Endothelial cell of umbilical vein (primary cell): ENCODE measurements at regions not wholly inside any gene's neighbourhood (a gene's known extent, or its start where the extent isn't known, plus 50 kb on each side); places are given as distances from the start of the nearest gene placed in this dataset.

ENCODE experiments used
- BruUV-seq: library from RNA; stranded (reverse); fragments of 400-500 nt; replicated peaks from 2 replicates; lab custom pipeline; 2021; lab: Mats Ljungman, UMichigan
- CTCF ChIA-PET: fragments of 300-600, 350-600 bp; sonication (Branson Sonifier 250); formaldehyde crosslinking; loops from one replicate; lab custom pipeline; 2021; ENCODE audit warnings: antibody characterized with exemption, inconsistent platforms; lab: Charles Lee
- POLR2A ChIA-PET: fragments of 300-600, 350-600 bp; sonication (Branson Sonifier 250); formaldehyde crosslinking; loops from one replicate; lab custom pipeline; 2021; ENCODE audit warnings: antibody characterized with exemption, inconsistent platforms; lab: Charles Lee
- DNase-seq: peaks from one replicate; pipeline ENCODE4 v3.0.0-alpha.2; 2011; ENCODE audit warnings: low read depth, low spot score
- FAIRE-seq: peaks from 2 replicates; lab custom pipeline; 2011; peaks lifted over from hg19 to GRCh38; lab: Jason Lieb, UNC
- H2AFZ ChIP-seq: 2 replicates; pipeline ENCODE4 v1.6.0; 2012; ENCODE audit warnings: low read depth, low read length, control low read depth, inconsistent platforms
- H3K27ac ChIP-seq: 2 replicates; pipeline ENCODE4 v1.5.1; 2011; ENCODE audit warnings: low read depth, mild to moderate bottlenecking, control low read depth, low read length, moderate library complexity; ENCODE audit not compliant: insufficient read depth
- H3K27me3 ChIP-seq, 2 experiments: 2 replicates each; pipeline versions ENCODE4 v1.6.0 to v1.6.1; 2011; ENCODE audit warnings: low read length in 2 of 2, mixed read lengths in 1 of 2; ENCODE audit not compliant: control insufficient read depth in 2 of 2, insufficient read depth in 2 of 2
- H3K36me3 ChIP-seq, 2 experiments: 2 replicates in 1 of 2; 3 replicates in 1 of 2; pipeline ENCODE4 v1.5.1; 2011; ENCODE audit warnings: low read length in 2 of 2, mild to moderate bottlenecking in 1 of 2, moderate library complexity in 1 of 2; ENCODE audit not compliant: control insufficient read depth in 2 of 2, insufficient read depth in 2 of 2; ENCODE audit errors: extremely low read depth in 1 of 2
- H3K4me1 ChIP-seq: 3 replicates; pipeline ENCODE4 v1.5.1; 2011; ENCODE audit warnings: mild to moderate bottlenecking, low read length; ENCODE audit not compliant: control insufficient read depth, insufficient read depth; ENCODE audit errors: extremely low read depth
- H3K4me2 ChIP-seq: 2 replicates; pipeline ENCODE4 v1.6.1; 2011; ENCODE audit warnings: low read length, control low read depth, mixed read lengths; ENCODE audit not compliant: insufficient read depth
- H3K4me3 ChIP-seq, 3 experiments: fragments of 200-600 bp in 1 of 3; sonication (generic), shearing (Covaris generic) in 1 of 3; replicated peaks in 1 of 3; 2 replicates each; pipeline ENCODE4 v1.5.1; 2011 to 2016; ENCODE audit warnings: control low read depth in 3 of 3, low read length in 3 of 3, mild to moderate bottlenecking in 2 of 3, inconsistent platforms in 1 of 3, low read depth in 1 of 3, moderate library complexity in 1 of 3; ENCODE audit not compliant: insufficient read depth in 1 of 3
- H3K79me2 ChIP-seq: 2 replicates; pipeline ENCODE4 v1.6.0; 2012; ENCODE audit warnings: low read length, inconsistent platforms; ENCODE audit not compliant: control insufficient read depth, insufficient read depth
- H3K9ac ChIP-seq: replicated peaks from 2 replicates; pipeline ENCODE3; 2011; ENCODE audit warnings: low read length, control low read depth; ENCODE audit not compliant: insufficient read depth; ENCODE audit errors: extremely low read depth
- H3K9me1 ChIP-seq: replicated peaks from 3 replicates; pipeline ENCODE4 v1.6.0; 2011; ENCODE audit warnings: mild to moderate bottlenecking, low read length; ENCODE audit not compliant: control insufficient read depth, insufficient read depth; ENCODE audit errors: extremely low read depth
- H3K9me3 ChIP-seq: replicated peaks from 2 replicates; pipeline ENCODE4 v1.5.1; 2012; ENCODE audit warnings: low read length, inconsistent platforms; ENCODE audit not compliant: control insufficient read depth, insufficient read depth
- H4K20me1 ChIP-seq: replicated peaks from 2 replicates; pipeline ENCODE3; 2011; ENCODE audit warnings: mild to moderate bottlenecking, low read length; ENCODE audit not compliant: control insufficient read depth, insufficient read depth; ENCODE audit errors: extremely low read depth
- CTCF ChIP-seq, 2 donors: IDR thresholded peaks; 1 replicate in 1 of 2; 2 replicates in 1 of 2; pipeline ENCODE4 v1.5.1; 2011; ENCODE audit warnings: low read length in 2 of 2, mild to moderate bottlenecking in 2 of 2, moderate library complexity in 2 of 2, control low read depth in 1 of 2, inconsistent platforms in 1 of 2, low read depth in 1 of 2; ENCODE audit not compliant: insufficient read depth in 1 of 2; ENCODE audit errors: extremely low read depth in 1 of 2
- EZH2 ChIP-seq: IDR thresholded peaks from 2 replicates; pipeline ENCODE4 v1.6.1; 2012; ENCODE audit warnings: borderline replicate concordance, low read depth, mild to moderate bottlenecking, moderate library complexity, low read length, inconsistent platforms; ENCODE audit not compliant: severe bottlenecking
- JUN ChIP-seq: IDR thresholded peaks from 2 replicates; pipeline ENCODE4 v1.6.1; 2011; ENCODE audit warnings: borderline replicate concordance, low read depth; ENCODE audit not compliant: insufficient read length, insufficient read depth
- MAX ChIP-seq: IDR thresholded peaks from 2 replicates; pipeline ENCODE4 v1.6.1; 2011; ENCODE audit not compliant: insufficient read depth, insufficient read length
- MYC ChIP-seq: IDR thresholded peaks from one replicate; pipeline ENCODE4 v1.6.1; 2011; ENCODE audit warnings: mild to moderate bottlenecking, low read depth, low read length
- POLR2A ChIP-seq: IDR thresholded peaks from 2 replicates; pipeline ENCODE4 v1.6.1; 2012; ENCODE audit warnings: low read depth, mild to moderate bottlenecking, control low read depth, low read length
- POLR2AphosphoS5 ChIP-seq: IDR thresholded peaks from 2 replicates; pipeline ENCODE4 v1.6.1; 2012; ENCODE audit warnings: low read depth, mild to moderate bottlenecking, control low read depth, low read length, moderate library complexity; ENCODE audit not compliant: insufficient read depth
- dilution Hi-C: fragments of 300-500 bp; cut with MboI; formaldehyde crosslinking; loops from one replicate; pipeline ENCODE4 v1.15.0; 2019; ENCODE audit warnings: low sequenced_read_pairs; ENCODE audit not compliant: extremely low pct_ligation_motif_present
- intact Hi-C: fragments of 100-400 bp; cut with micrococcal nuclease; formaldehyde crosslinking; loops from one replicate; pipeline ENCODE4 v1.10.0; 2022

GRCh38 chr1:80582980-80583379 lies 1217.8 kb upstream of the ADGRL2 start:
- DNase-seq (no peak), FAIRE-seq (no peak)
- Histone ChIP-seq H3K4me1 (no peaks in the 10 kb centered on the region), H3K79me2 (no peaks in the 10 kb centered on the region), H3K36me3 (no peaks in the 10 kb centered on the region), H3K27me3 (no peaks in the 10 kb centered on the region), H3K9me3 (no peaks in the 10 kb centered on the region), H3K9me1 (no peaks in the 10 kb centered on the region), H4K20me1 (no peaks in the 10 kb centered on the region), H2AFZ (no peak overlapping the region), H3K9ac (no peak overlapping the region), H3K4me3 (no peak overlapping the region), H3K4me2 (no peak overlapping the region), H3K27ac (no peak overlapping the region)
- no TSS peak for BruUV-seq
- TF ChIP-seq JUN, result no peak
- no peak for TF ChIP-seq MYC
- no peak for TF ChIP-seq EZH2
- no peak for TF ChIP-seq POLR2AphosphoS5
- TF ChIP-seq POLR2A, result no peak
- no peak for TF ChIP-seq CTCF (IDR thresholded peaks at IDR 0.05; ENCODE audit: extremely low read depth in 1 of 2, insufficient read depth in 1 of 2, low read depth in 1 of 2, low read length in 2 of 2)
- no peak for TF ChIP-seq MAX
- intact Hi-C loops, result no loop called here
- dilution Hi-C loops, result no loop called here
- CTCF ChIA-PET, result no interaction called here
- POLR2A ChIA-PET, result no interaction called here

DNA sequence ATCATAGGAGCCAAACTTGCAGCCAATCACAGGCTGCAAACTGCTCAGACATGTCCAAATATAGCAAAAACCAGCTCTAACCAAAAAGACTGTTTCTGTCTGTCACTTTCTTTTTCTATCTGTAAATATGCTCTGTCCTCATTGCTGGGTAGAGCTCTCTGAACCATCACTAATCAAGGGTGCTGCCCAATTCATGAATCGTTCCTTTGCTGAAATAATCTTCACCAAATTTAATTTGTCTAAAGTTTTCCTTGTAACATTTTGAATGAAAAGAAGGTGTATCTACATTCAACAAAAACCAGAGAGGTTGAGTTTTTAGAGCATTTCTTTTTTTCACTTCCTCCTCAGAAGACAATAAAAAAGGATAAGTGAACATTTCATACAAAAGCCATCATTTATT lies 1221.7 kb upstream of the ADGRL2 start:
- H3K9me1 ChIP-seq, result no peaks in the 10 kb centered on the region
- no peak overlapping the region for H3K4me3 ChIP-seq
- intact Hi-C loops, result no loop called here
- FAIRE-seq, result no peak
- no peaks in the 10 kb centered on the region for H3K27me3 ChIP-seq
- H4K20me1 ChIP-seq, result no peaks in the 10 kb centered on the region
- no peak overlapping the region for H3K4me2 ChIP-seq
- no peaks in the 10 kb centered on the region for H3K36me3 ChIP-seq
- no peak overlapping the region for H3K9ac ChIP-seq
- dilution Hi-C loops, result no loop called here
- H3K9me3 ChIP-seq, result no peaks in the 10 kb centered on the region
- no peaks in the 10 kb centered on the region for H3K4me1 ChIP-seq
- H2AFZ ChIP-seq, result no peak overlapping the region
- TF ChIP-seq JUN (no peak), EZH2 (no peak)
- DNase-seq, result no peak
- ChIA-PET POLR2A (no interaction called here), CTCF (no interaction called here)
- H3K27ac ChIP-seq, result no peak overlapping the region
- no peaks in the 10 kb centered on the region for H3K79me2 ChIP-seq
- no TSS peak for BruUV-seq
